NCI-H2227 (cell line): ENCODE measurements at regions not wholly inside any gene's neighbourhood (a gene's known extent, or its start where the extent isn't known, plus 50 kb on each side); places are given as distances from the start of the nearest gene placed in this dataset.
"Not testable (repeated sequence)": the region's sequence is repeated elsewhere in the genome, so short reads cannot be mapped to it uniquely, and the experiment has no call there.

ENCODE experiments used
- DNase-seq: peaks from one replicate; lab custom pipeline; 2025; ENCODE audit not compliant: unreplicated experiment; lab: John Stamatoyannopoulos, UW

- DNase-seq = no peak
Observed at GRCh38 chrX:136975684-136976470, 57.9 kb downstream of the GPR101 start.

- DNase-seq = no peak
Observed at GRCh38 chrX:136967966-136968365, 65.8 kb downstream of the GPR101 start.

GRCh38 chrX:136963973-136964372 lies 69.8 kb downstream of the GPR101 start:
- no peak for DNase-seq

GRCh38 chrX:136961594-136962135 lies 72.1 kb downstream of the GPR101 start:
- DNase-seq = no peak

- DNase-seq = peak; percentile 23
Observed at GRCh38 chrX:136954930-136955329, 74.4 kb upstream of the RBMX start.

GRCh38 chrX:136953867-136954787 lies 73.6 kb upstream of the RBMX start:
- peak; percentile 85 for DNase-seq

GRCh38 chrX:136950211-136950610 lies 69.7 kb upstream of the RBMX start:
- DNase-seq = no peak

- no peak for DNase-seq
Observed at GRCh38 chrX:136941396-136942337, 61.1 kb upstream of the RBMX start.

- no peak for DNase-seq
Observed at GRCh38 chrX:136936183-136936549, 55.6 kb upstream of the RBMX start.

- DNase-seq = not testable (repeated sequence)
Observed at GRCh38 chrX:136935533-136936182, 55.1 kb upstream of the RBMX start.

GRCh38 chrX:136934652-136935051 lies 54.1 kb upstream of the RBMX start:
- DNase-seq = not testable (repeated sequence)

- DNase-seq = no peak
Observed at GRCh38 chrX:136933611-136934145, 53.2 kb upstream of the RBMX start.

GRCh38 chrX:136931661-136932060 lies 51.1 kb upstream of the RBMX start:
- no peak for DNase-seq
